GM23248 (cell line): ENCODE measurements at regions not wholly inside any gene's neighbourhood (a gene's known extent, or its start where the extent isn't known, plus 50 kb on each side); places are given as distances from the start of the nearest gene placed in this dataset.

Experiments used
- EZH2 ChIP-seq: fragments of 200-600 bp; sonication (generic); IDR thresholded peaks from 2 replicates; pipeline ENCODE4 v1.6.1; 2018; ENCODE audit warnings: antibody characterized with exemption, mild to moderate bottlenecking; ENCODE audit not compliant: insufficient read depth, poor library complexity, severe bottlenecking
- EZH2phosphoT487 ChIP-seq: fragments of 200-600 bp; sonication (generic); IDR thresholded peaks from 2 replicates; pipeline ENCODE4 v1.6.1; 2018; ENCODE audit warnings: antibody characterized with exemption, moderate library complexity, mild to moderate bottlenecking, low read depth; ENCODE audit not compliant: insufficient read depth

DNA sequence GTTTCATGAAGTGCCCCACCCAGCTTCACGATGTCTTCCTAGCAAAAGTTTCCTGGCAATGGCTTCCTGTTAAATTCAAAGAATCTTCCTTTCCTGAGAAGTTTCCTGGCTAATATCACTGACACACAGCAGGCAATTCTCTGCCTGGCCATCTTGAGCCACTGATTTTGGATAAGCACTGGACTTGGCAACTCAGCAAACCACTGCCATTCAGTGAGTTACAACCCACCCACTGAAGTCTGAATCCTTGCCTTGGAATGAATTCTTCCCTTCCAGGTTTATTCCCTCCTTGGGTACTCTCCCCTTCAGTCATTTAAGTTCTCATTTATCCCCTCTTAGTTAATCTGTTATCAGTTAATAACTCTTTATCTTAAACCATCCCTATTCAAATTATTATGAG is 426.0 kb downstream of the MBD2 start:
- TF ChIP-seq EZH2phosphoT487 (no peak), EZH2 (no peak)
